ENCODE measurements at regions not wholly inside any gene's neighbourhood (a gene's known extent, or its start where the extent isn't known, plus 50 kb on each side); places are given as distances from the start of the nearest gene placed in this dataset.

GRCh38 chr9:108180541-108180940 is 675.2 kb downstream of the ACTL7B start:
- DNase-seq, result no peak
- Mint-ChIP-seq H3K27ac (no peak overlapping the region), H3K4me3 (no peak overlapping the region), H3K4me1 (no peaks in the 10 kb centered on the region), H3K9me3 (no peaks in the 10 kb centered on the region), H3K27me3 (no peaks in the 10 kb centered on the region), H3K36me3 (ENCODE audit: low read depth) (no peaks in the 10 kb centered on the region)
- ATAC-seq (ENCODE audit: low read depth), result no peak
- POLR2A ChIA-PET, result no interaction called here
- intact Hi-C loops (cut with micrococcal nuclease), result no loop called here
- no peak for TF ChIP-seq CTCF (IDR thresholded peaks at IDR 0.05)
- CTCF ChIA-PET, result no interaction called here

GRCh38 chr9:108178318-108178717 is 677.5 kb downstream of the ACTL7B start:
- CTCF ChIA-PET, result no interaction called here

GRCh38 chr9:108168236-108168850 is 678.8 kb upstream of the KLF4 start:
- ChIA-PET POLR2A (no interaction called here), CTCF (no interaction called here)
- Mint-ChIP-seq H3K27ac (no peak overlapping the region), H3K36me3 (ENCODE audit: low read depth) (no peaks in the 10 kb centered on the region), H3K4me1 (no peaks in the 10 kb centered on the region), H3K27me3 (peaks cover 7% of the 10 kb centered on the region), H3K9me3 (no peaks in the 10 kb centered on the region), H3K4me3 (no peak overlapping the region)
- no peak for TF ChIP-seq CTCF (IDR thresholded peaks at IDR 0.05)
- ATAC-seq (ENCODE audit: low read depth), result no peak
- intact Hi-C loops (cut with micrococcal nuclease), result no loop called here
- DNase-seq, result no peak

More at GRCh38 chr9:108178318-108178717, 677.5 kb downstream of the ACTL7B start:
- H3K27ac Mint-ChIP-seq, result no peak overlapping the region
- no peak for TF ChIP-seq CTCF (IDR thresholded peaks at IDR 0.05)
- H3K4me3 Mint-ChIP-seq, result no peak overlapping the region
- H3K27me3 Mint-ChIP-seq, result no peaks in the 10 kb centered on the region
- intact Hi-C loops (cut with micrococcal nuclease), result no loop called here
- DNase-seq, result no peak
- H3K36me3 Mint-ChIP-seq (ENCODE audit: low read depth), result no peaks in the 10 kb centered on the region
- no peaks in the 10 kb centered on the region for H3K4me1 Mint-ChIP-seq
- no peaks in the 10 kb centered on the region for H3K9me3 Mint-ChIP-seq
- ATAC-seq (ENCODE audit: low read depth), result no peak
- POLR2A ChIA-PET, result no interaction called here

GRCh38 chr9:108167136-108167900 is 677.7 kb upstream of the KLF4 start:
- no peaks in the 10 kb centered on the region for H3K36me3 Mint-ChIP-seq (ENCODE audit: low read depth)
- intact Hi-C loops (cut with micrococcal nuclease), result no loop called here
- ChIA-PET POLR2A (no interaction called here), CTCF (no interaction called here)
- TF ChIP-seq CTCF (IDR thresholded peaks at IDR 0.05), result no peak
- H3K27ac Mint-ChIP-seq, result no peak overlapping the region
- no peaks in the 10 kb centered on the region for H3K9me3 Mint-ChIP-seq
- ATAC-seq (ENCODE audit: low read depth) (no peak), DNase-seq (no peak)
- H3K4me3 Mint-ChIP-seq, result no peak overlapping the region
- no peaks in the 10 kb centered on the region for H3K4me1 Mint-ChIP-seq
- H3K27me3 Mint-ChIP-seq, result peaks cover 7% of the 10 kb centered on the region

GRCh38 chr9:108166519-108166918 is 677.0 kb upstream of the KLF4 start:
- ChIA-PET POLR2A (no interaction called here), CTCF (no interaction called here)
- Mint-ChIP-seq H3K9me3 (no peaks in the 10 kb centered on the region), H3K4me1 (no peaks in the 10 kb centered on the region), H3K27me3 (peaks cover 7% of the 10 kb centered on the region), H3K4me3 (no peak overlapping the region), H3K36me3 (ENCODE audit: low read depth) (no peaks in the 10 kb centered on the region), H3K27ac (no peak overlapping the region)
- intact Hi-C loops (cut with micrococcal nuclease), result no loop called here
- ATAC-seq (ENCODE audit: low read depth), result no peak
- DNase-seq, result no peak
- no peak for TF ChIP-seq CTCF (IDR thresholded peaks at IDR 0.05)
